ENCODE measurements at regions not wholly inside any gene's neighbourhood (a gene's known extent, or its start where the extent isn't known, plus 50 kb on each side); places are given as distances from the start of the nearest gene placed in this dataset.

DNA sequence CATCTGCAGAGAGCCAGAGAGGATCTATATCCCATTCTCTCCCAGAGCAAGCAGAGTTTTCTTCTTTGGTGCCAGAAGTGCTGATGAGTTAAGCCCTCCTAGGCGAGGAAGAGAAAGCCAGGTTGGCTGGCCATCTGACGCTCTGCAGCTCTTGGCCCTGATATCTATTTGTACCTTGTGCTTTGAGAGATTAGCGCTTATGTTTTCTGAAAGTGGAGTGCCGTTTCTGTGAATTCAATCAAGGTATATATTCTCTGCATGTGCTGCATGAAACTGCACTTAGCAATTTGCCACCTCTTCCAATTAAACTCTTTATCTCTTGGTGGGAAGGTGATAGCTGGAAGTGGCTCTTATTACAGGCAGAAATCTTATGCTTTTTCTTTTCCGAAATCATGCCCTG is 177.5 kb downstream of the LPIN1 start:
- H3K27ac ChIP-seq: no peak overlapping the region
- H3K4me3 ChIP-seq: no peak overlapping the region
- peak in 1 of 2 donors; percentile 15 for DNase-seq (ENCODE audit: low read depth in 1 of 2, low spot score in 1 of 2)
- TF ChIP-seq, protein P1, sequence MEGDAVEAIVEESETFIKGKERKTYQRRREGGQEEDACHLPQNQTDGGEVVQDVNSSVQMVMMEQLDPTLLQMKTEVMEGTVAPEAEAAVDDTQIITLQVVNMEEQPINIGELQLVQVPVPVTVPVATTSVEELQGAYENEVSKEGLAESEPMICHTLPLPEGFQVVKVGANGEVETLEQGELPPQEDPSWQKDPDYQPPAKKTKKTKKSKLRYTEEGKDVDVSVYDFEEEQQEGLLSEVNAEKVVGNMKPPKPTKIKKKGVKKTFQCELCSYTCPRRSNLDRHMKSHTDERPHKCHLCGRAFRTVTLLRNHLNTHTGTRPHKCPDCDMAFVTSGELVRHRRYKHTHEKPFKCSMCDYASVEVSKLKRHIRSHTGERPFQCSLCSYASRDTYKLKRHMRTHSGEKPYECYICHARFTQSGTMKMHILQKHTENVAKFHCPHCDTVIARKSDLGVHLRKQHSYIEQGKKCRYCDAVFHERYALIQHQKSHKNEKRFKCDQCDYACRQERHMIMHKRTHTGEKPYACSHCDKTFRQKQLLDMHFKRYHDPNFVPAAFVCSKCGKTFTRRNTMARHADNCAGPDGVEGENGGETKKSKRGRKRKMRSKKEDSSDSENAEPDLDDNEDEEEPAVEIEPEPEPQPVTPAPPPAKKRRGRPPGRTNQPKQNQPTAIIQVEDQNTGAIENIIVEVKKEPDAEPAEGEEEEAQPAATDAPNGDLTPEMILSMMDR (IDR thresholded peaks at IDR 0.05; ENCODE audit: low read depth, low read length): no peak
- no peaks in the 10 kb centered on the region for H3K27me3 ChIP-seq
- H3K36me3 ChIP-seq: no peaks in the 10 kb centered on the region
- H3K9me3 ChIP-seq (ENCODE audit: low read depth): no peaks in the 10 kb centered on the region
- H3K4me1 ChIP-seq (ENCODE audit: low read depth): peaks cover 12% of the 10 kb centered on the region

DNA sequence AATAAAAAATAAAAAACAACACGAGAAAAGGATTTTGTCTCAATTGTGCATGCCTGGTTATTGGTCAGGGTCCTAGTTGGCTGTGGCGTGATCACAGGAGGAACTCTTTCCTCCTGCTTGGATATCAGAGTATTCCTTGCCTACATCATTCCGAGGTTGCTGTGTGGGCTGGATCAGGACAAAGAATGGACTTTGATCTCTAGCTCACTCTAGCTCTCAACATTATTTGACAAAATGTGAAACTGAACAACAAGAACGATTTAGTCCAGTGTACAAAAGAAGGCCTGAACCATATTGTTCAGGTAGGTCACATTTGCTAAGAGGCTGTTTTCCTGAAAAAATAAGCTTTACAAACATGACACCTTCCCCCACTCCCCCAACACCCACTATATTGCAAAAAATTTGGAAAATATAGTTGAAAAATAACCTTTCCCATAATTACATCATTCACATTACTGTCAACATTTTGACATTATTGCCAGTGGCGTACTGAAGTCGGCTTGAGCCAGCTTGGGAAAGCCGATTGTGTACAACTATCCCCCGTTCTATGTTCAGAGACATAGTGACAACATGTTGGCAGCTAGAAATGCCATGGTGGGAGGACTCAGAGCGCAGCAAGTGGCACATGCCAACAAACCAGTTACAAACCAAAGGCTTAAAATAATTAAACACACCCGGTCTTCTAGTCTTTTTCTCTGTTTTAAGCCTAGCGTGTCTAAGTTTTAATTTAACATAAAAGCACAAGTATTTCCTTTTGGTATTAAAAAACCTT is 179.0 kb downstream of the LPIN1 start:
- DNase-seq (ENCODE audit: low read depth in 1 of 2, low spot score in 1 of 2): no peak
- Histone ChIP-seq H3K4me3 (no peak overlapping the region), H3K9me3 (ENCODE audit: low read depth) (no peaks in the 10 kb centered on the region), H3K4me1 (ENCODE audit: low read depth) (peaks cover 12% of the 10 kb centered on the region), H3K36me3 (no peaks in the 10 kb centered on the region), H3K27me3 (no peaks in the 10 kb centered on the region), H3K27ac (no peak overlapping the region)
- TF ChIP-seq, protein P1 (IDR thresholded peaks at IDR 0.05; ENCODE audit: low read depth, low read length): no peak

DNA sequence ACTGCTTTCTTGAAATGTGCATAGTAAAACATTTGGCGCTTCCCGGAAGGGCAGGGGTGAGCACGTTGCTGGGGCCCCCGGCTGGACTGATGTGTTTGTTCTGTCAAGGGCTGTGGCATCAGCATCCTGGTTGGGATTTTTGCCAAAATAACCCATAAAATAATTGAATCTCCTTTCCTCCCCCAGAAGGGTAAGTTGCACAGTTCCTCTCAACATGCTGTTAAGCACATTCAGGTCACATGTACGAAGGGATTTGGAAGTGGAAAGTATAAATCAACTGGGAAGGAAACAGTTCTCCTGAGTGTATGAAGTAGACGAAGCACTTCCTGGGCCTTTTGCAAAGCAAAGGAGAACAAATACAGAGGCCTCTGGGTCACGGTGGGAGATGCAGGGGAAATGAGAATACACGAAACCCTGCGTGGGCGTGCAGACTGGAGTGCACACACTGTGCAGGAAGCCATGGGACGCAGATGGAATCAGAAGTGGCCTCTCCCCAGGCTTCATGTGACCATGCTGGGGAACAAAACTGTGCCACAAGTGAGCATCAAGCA is 183.9 kb downstream of the LPIN1 start:
- TF ChIP-seq, protein P1 (IDR thresholded peaks at IDR 0.05; ENCODE audit: low read depth, low read length): no peak
- no peaks in the 10 kb centered on the region for H3K4me1 ChIP-seq (ENCODE audit: low read depth)
- DNase-seq (ENCODE audit: low read depth in 1 of 2, low spot score in 1 of 2): no peak
- H3K27me3 ChIP-seq: no peaks in the 10 kb centered on the region
- H3K9me3 ChIP-seq (ENCODE audit: low read depth): no peaks in the 10 kb centered on the region
- no peak overlapping the region for H3K27ac ChIP-seq
- no peak overlapping the region for H3K4me3 ChIP-seq
- no peaks in the 10 kb centered on the region for H3K36me3 ChIP-seq

DNA sequence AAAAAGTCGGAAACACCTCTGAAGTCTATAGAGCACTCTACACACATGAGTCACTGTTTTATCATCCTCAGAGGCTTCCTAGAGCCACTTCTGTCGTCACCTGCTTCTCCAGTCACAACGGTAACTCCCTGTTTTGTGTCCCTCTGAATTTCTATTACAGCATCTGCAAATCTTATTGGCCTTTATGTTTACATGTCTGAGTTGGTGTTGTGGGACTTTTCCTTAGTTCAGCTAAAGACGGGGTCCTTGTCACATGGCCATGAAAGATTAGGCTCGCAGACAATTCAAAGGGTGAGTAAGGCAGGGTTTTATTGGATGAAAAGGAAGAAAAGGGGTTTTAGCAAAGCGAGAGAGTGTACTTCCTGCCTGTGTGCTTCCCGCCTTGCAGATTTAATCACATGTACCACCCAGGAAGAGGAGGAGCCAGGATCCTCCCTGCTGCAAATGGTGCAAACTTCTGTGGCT is 185.6 kb downstream of the LPIN1 start:
- H3K36me3 ChIP-seq: no peaks in the 10 kb centered on the region
- H3K4me3 ChIP-seq: no peak overlapping the region
- no peak overlapping the region for H3K27ac ChIP-seq
- H3K9me3 ChIP-seq (ENCODE audit: low read depth): no peaks in the 10 kb centered on the region
- no peaks in the 10 kb centered on the region for H3K27me3 ChIP-seq
- DNase-seq (ENCODE audit: low read depth in 1 of 2, low spot score in 1 of 2): no peak
- TF ChIP-seq, protein P1 (IDR thresholded peaks at IDR 0.05; ENCODE audit: low read depth, low read length): no peak
- H3K4me1 ChIP-seq (ENCODE audit: low read depth): no peaks in the 10 kb centered on the region

DNA sequence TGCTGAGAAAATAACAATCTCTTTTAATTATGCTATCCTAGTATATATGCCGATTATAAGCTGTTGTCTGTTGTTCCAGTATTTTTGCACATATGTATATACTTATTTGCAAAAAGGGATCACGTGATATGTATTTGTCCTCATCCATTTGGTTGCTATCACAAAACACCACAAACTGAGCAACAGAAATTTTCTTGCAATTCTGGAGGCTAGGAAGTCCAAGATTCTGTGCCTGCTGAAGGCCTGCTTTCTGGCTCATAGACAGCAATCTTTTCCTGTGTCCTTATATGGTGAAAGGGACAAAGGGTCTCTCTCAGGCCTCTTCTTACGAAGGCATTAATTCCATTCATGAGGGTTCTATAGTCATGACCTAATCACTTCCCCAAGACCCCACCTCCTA is 186.5 kb downstream of the LPIN1 start:
- Histone ChIP-seq H3K36me3 (no peaks in the 10 kb centered on the region), H3K4me1 (ENCODE audit: low read depth) (no peaks in the 10 kb centered on the region), H3K9me3 (ENCODE audit: low read depth) (no peaks in the 10 kb centered on the region), H3K27ac (no peak overlapping the region), H3K27me3 (no peaks in the 10 kb centered on the region), H3K4me3 (no peak overlapping the region)
- TF ChIP-seq, protein P1 (IDR thresholded peaks at IDR 0.05; ENCODE audit: low read depth, low read length): no peak
- DNase-seq (ENCODE audit: low read depth in 1 of 2, low spot score in 1 of 2): peak in 1 of 2 donors; percentile 3

Data from cardiac muscle cell (in vitro differentiated cells and primary cell).